ENCODE measurements at regions not wholly inside any gene's neighbourhood (a gene's known extent, or its start where the extent isn't known, plus 50 kb on each side); places are given as distances from the start of the nearest gene placed in this dataset.
A peak's percentile ranks its signal among the peaks of the same experiment; 100 is the strongest.

- TF ChIP-seq CTCF (IDR thresholded peaks at IDR 0.05) (no peak), POLR2A (IDR thresholded peaks at IDR 0.05) (no peak)
- intact Hi-C loops (cut with DNase I): no loop called here
- no peak for DNase-seq
- 88 to 95% (median 91%) methylated on average over 3 of the region's 3 CpGs for WGBS, 3 donors
- Histone ChIP-seq H3K4me1 (ENCODE audit: insufficient read depth) (no peaks in the 10 kb centered on the region), H3K4me3 (no peak overlapping the region), H3K27me3 (no peaks in the 10 kb centered on the region), H3K27ac (no peak overlapping the region), H3K9me3 (no peaks in the 10 kb centered on the region), H3K36me3 (no peaks in the 10 kb centered on the region)
These were observed 195.3 kb downstream of the ZC3H11B start for GRCh38 chr1:219417610-219418009.

GRCh38 chr1:219416598-219417238 is 196.2 kb downstream of the ZC3H11B start:
- 51 to 58% (median 54%) methylated on average over 1 of the region's 1 CpG for WGBS, 3 donors

GRCh38 chr1:219415915-219416314 is 197.0 kb downstream of the ZC3H11B start:
- Histone ChIP-seq H3K27ac (no peak overlapping the region), H3K4me1 (ENCODE audit: insufficient read depth) (no peaks in the 10 kb centered on the region), H3K9me3 (no peaks in the 10 kb centered on the region), H3K36me3 (no peaks in the 10 kb centered on the region), H3K27me3 (no peaks in the 10 kb centered on the region), H3K4me3 (no peak overlapping the region)
- 95 to 100% (median 99%) methylated on average over 2 of the region's 2 CpGs for WGBS, 3 donors
- intact Hi-C loops (cut with DNase I): no loop called here
- no peak for TF ChIP-seq CTCF (IDR thresholded peaks at IDR 0.05)
- no peak for TF ChIP-seq POLR2A (IDR thresholded peaks at IDR 0.05)
- no peak for TF ChIP-seq EP300 (IDR thresholded peaks at IDR 0.05)
- DNase-seq: no peak

More at GRCh38 chr1:219416598-219417238, 196.2 kb downstream of the ZC3H11B start:
- no peak overlapping the region for H3K4me3 ChIP-seq
- no peaks in the 10 kb centered on the region for H3K4me1 ChIP-seq (ENCODE audit: insufficient read depth)
- no peaks in the 10 kb centered on the region for H3K36me3 ChIP-seq
- H3K27me3 ChIP-seq: no peaks in the 10 kb centered on the region
- no peak overlapping the region for H3K27ac ChIP-seq
- no peaks in the 10 kb centered on the region for H3K9me3 ChIP-seq
- peak; percentile 26 to 65 (median 54) for DNase-seq
- peak in 2 of 3 donors; percentile 28 to 35 for TF ChIP-seq CTCF (IDR thresholded peaks at IDR 0.05)
- TF ChIP-seq POLR2A (IDR thresholded peaks at IDR 0.05): no peak
- intact Hi-C loops (cut with DNase I): no loop called here

- H3K4me1 ChIP-seq (ENCODE audit: insufficient read depth): no peaks in the 10 kb centered on the region
- 91 to 93% (median 91%) methylated on average over 2 of the region's 2 CpGs for WGBS, 3 donors
- DNase-seq: no peak
- no peaks in the 10 kb centered on the region for H3K27me3 ChIP-seq
- TF ChIP-seq POLR2A (IDR thresholded peaks at IDR 0.05) (no peak), CTCF (IDR thresholded peaks at IDR 0.05) (no peak), EP300 (IDR thresholded peaks at IDR 0.05) (no peak)
- no peak overlapping the region for H3K4me3 ChIP-seq
- no peaks in the 10 kb centered on the region for H3K36me3 ChIP-seq
- no peaks in the 10 kb centered on the region for H3K9me3 ChIP-seq
- intact Hi-C loops (cut with DNase I): no loop called here
- H3K27ac ChIP-seq: no peak overlapping the region
These were observed 197.5 kb downstream of the ZC3H11B start for GRCh38 chr1:219415433-219415832.
